HCT116 (cell line): ENCODE measurements at regions not wholly inside any gene's neighbourhood (a gene's known extent, or its start where the extent isn't known, plus 50 kb on each side); places are given as distances from the start of the nearest gene placed in this dataset.

Experiments
- ATAC-seq: fragments of 200-7000 bp; cut with Tn5 transposase; 2 replicates; pipeline ENCODE4 v1.9.1; 2020; ENCODE audit warnings: mild to moderate bottlenecking, moderate library complexity
- BruUV-seq: library from RNA; stranded (reverse); fragments of 400-500 nt; replicated peaks from 2 replicates; lab custom pipeline; 2021; lab: Mats Ljungman, UMichigan
- CTCF ChIA-PET: fragments of 300-600 bp; sonication (Branson Sonifier 250); formaldehyde crosslinking; loops from one replicate; lab custom pipeline; 2021; ENCODE audit warnings: antibody characterized with exemption; lab: Charles Lee
- POLR2A ChIA-PET: fragments of 300-600, 350-600 bp; sonication (Branson Sonifier 250); formaldehyde crosslinking; loops from one replicate; lab custom pipeline; 2021; ENCODE audit warnings: antibody characterized with exemption; lab: Charles Lee
- RAD21 ChIA-PET, 2 experiments: fragments of 300-600 bp; sonication (Branson Sonifier 250); formaldehyde crosslinking; loops; one replicate each; lab custom pipeline; 2023; ENCODE audit warnings: low total read pairs in 2 of 2; ENCODE audit not compliant: uncharacterized antibody in 2 of 2, unreplicated experiment in 2 of 2, low non-redundant PET in 1 of 2; lab: Charles Lee
- DNase-seq: peaks from one replicate; pipeline ENCODE4 v3.0.0-alpha.2; 2010; ENCODE audit warnings: low read depth, low spot score
- H2AFZ ChIP-seq: fragments of 200-600 bp; shearing (Covaris generic), sonication (generic); 2 replicates; pipeline ENCODE4 v1.6.1; 2017; ENCODE audit warnings: low read depth, mixed run types, mixed read lengths, antibody characterized with exemption, low read length; ENCODE audit not compliant: poor library complexity, severe bottlenecking
- H3K27ac ChIP-seq: 2 replicates; pipeline ENCODE4 v1.5.1; 2012; ENCODE audit warnings: low read depth, low read length
- H3K27me3 ChIP-seq: fragments of 200-600 bp; sonication (generic); 2 replicates; pipeline ENCODE4 v1.6.1; 2016; ENCODE audit warnings: mixed run types, low read length, mixed read lengths; ENCODE audit not compliant: insufficient read depth
- H3K36me3 ChIP-seq, 2 experiments: fragments of 200-500 bp in 1 of 2; fragments of 200-600 bp in 1 of 2; sonication (Bioruptor generic) in 1 of 2; sonication (generic) in 1 of 2; 2 replicates each; pipeline versions ENCODE4 v1.5.1 to v1.6.1; 2014 to 2016; ENCODE audit warnings: low read length in 2 of 2, inconsistent platforms in 1 of 2, mixed read lengths in 1 of 2, mixed run types in 1 of 2; ENCODE audit not compliant: insufficient read depth in 2 of 2, control insufficient read depth in 1 of 2
- H3K4me1 ChIP-seq, 2 experiments: fragments of 200-600 bp in 1 of 2; sonication (generic) in 1 of 2; 2 replicates each; pipeline versions ENCODE4 v1.5.1 to v1.6.1; 2012 to 2017; ENCODE audit warnings: low read length in 2 of 2, inconsistent platforms in 1 of 2, mild to moderate bottlenecking in 1 of 2, mixed read lengths in 1 of 2, mixed run types in 1 of 2, moderate library complexity in 1 of 2; ENCODE audit not compliant: insufficient read depth in 2 of 2, control insufficient read depth in 1 of 2
- H3K4me2 ChIP-seq: fragments of 200-600 bp; sonication (generic); 2 replicates; pipeline ENCODE4 v1.6.1; 2017; ENCODE audit warnings: mixed run types, low read length, mixed read lengths
- H3K4me3 ChIP-seq, 2 experiments: fragments of 200-600 bp in 1 of 2; sonication (generic) in 1 of 2; replicated peaks in 1 of 2; 2 replicates each; pipeline ENCODE4 v1.5.1; 2011 to 2016; ENCODE audit warnings: low read length in 2 of 2, control low read depth in 1 of 2, low read depth in 1 of 2, mild to moderate bottlenecking in 1 of 2, mixed read lengths in 1 of 2, mixed run types in 1 of 2
- H3K79me2 ChIP-seq: fragments of 200-600 bp; sonication (generic); 2 replicates; pipeline ENCODE4 v1.6.1; 2017; ENCODE audit warnings: mild to moderate bottlenecking, mixed run types, low read length, moderate library complexity, mixed read lengths; ENCODE audit not compliant: insufficient read depth
- H3K9ac ChIP-seq: fragments of 200-600 bp; sonication (generic); 2 replicates; pipeline ENCODE4 v1.6.1; 2016; ENCODE audit warnings: low read length, mixed read lengths
- H3K9me2 ChIP-seq: fragments of 200-600 bp; sonication (generic), shearing (Covaris generic); 2 replicates; pipeline ENCODE4 v1.6.1; 2017; ENCODE audit warnings: mixed run types, mild to moderate bottlenecking, moderate library complexity; ENCODE audit not compliant: insufficient read depth
- H3K9me3 ChIP-seq, 2 experiments: fragments of 200-500 bp in 1 of 2; fragments of 200-600 bp in 1 of 2; sonication (Bioruptor generic) in 1 of 2; sonication (generic) in 1 of 2; 2 replicates each; pipeline ENCODE4 v1.6.1; 2014 to 2017; ENCODE audit warnings: low read length in 2 of 2, mixed read lengths in 2 of 2, inconsistent platforms in 1 of 2, low read depth in 1 of 2, mild to moderate bottlenecking in 1 of 2, mixed run types in 1 of 2, moderate library complexity in 1 of 2; ENCODE audit not compliant: control insufficient read depth in 1 of 2, insufficient read depth in 1 of 2
- H4K20me1 ChIP-seq: fragments of 200-600 bp; sonication (generic), shearing (Covaris generic); 2 replicates; pipeline ENCODE4 v1.6.1; 2017; ENCODE audit warnings: mixed run types, mild to moderate bottlenecking, moderate library complexity; ENCODE audit not compliant: insufficient read depth
- ATF3 ChIP-seq: IDR thresholded peaks from 2 replicates; pipeline ENCODE4 v1.6.1; 2012
- CBX3 ChIP-seq: IDR thresholded peaks from 2 replicates; pipeline ENCODE4 v1.6.1; 2012; ENCODE audit warnings: low read depth
- CTCF ChIP-seq, 3 experiments: fragments of 200-600 bp in 1 of 3; sonication (generic) in 1 of 3; IDR thresholded peaks in 2 of 3; conservative IDR thresholded peaks in 1 of 3; 2 replicates each; pipeline ENCODE4 v1.5.1; 2012 to 2017; ENCODE audit warnings: low read depth in 2 of 3, low read length in 2 of 3, antibody characterized with exemption in 1 of 3, borderline replicate concordance in 1 of 3, control low read depth in 1 of 3, mild to moderate bottlenecking in 1 of 3, mixed read lengths in 1 of 3, mixed run types in 1 of 3, moderate library complexity in 1 of 3; ENCODE audit not compliant: insufficient read depth in 1 of 3
- ELF1 ChIP-seq: IDR thresholded peaks from 2 replicates; pipeline ENCODE4 v1.6.1; 2012; ENCODE audit warnings: low read depth, borderline replicate concordance
- MAX ChIP-seq: IDR thresholded peaks from 2 replicates; pipeline ENCODE4 v1.6.1; 2012
- POLR2A ChIP-seq: IDR thresholded peaks from 2 replicates; pipeline ENCODE4 v1.7.0; 2011; ENCODE audit warnings: borderline replicate concordance; ENCODE audit not compliant: insufficient read depth, insufficient read length; ENCODE audit errors: extremely low read depth
- POLR2AphosphoS5 ChIP-seq: IDR thresholded peaks from 2 replicates; pipeline ENCODE4 v1.6.1; 2011; ENCODE audit warnings: mild to moderate bottlenecking, low read depth, low read length, moderate library complexity
- RAD21 ChIP-seq: IDR thresholded peaks from 2 replicates; pipeline ENCODE4 v1.6.1; 2012; ENCODE audit warnings: low read depth, mild to moderate bottlenecking
- REST ChIP-seq: IDR thresholded peaks from 2 replicates; pipeline ENCODE4 v1.6.1; 2012; ENCODE audit warnings: low read depth
- SP1 ChIP-seq: IDR thresholded peaks from 2 replicates; pipeline ENCODE4 v1.6.1; 2012; ENCODE audit warnings: low read depth
- TCF7L2 ChIP-seq: IDR thresholded peaks from 2 replicates; pipeline ENCODE4 v1.7.0; 2011; ENCODE audit warnings: borderline replicate concordance, inconsistent platforms; ENCODE audit not compliant: insufficient read depth, insufficient read length; ENCODE audit errors: extremely low read depth
- YY1 ChIP-seq: IDR thresholded peaks from 2 replicates; pipeline ENCODE4 v1.6.1; 2011; ENCODE audit warnings: low read length, low read depth, moderate library complexity, mild to moderate bottlenecking; ENCODE audit not compliant: insufficient replicate concordance; ENCODE audit errors: extremely low read depth
- ZBTB33 ChIP-seq: IDR thresholded peaks from 2 replicates; pipeline ENCODE4 v1.6.1; 2011; ENCODE audit warnings: mild to moderate bottlenecking, low read length, moderate library complexity; ENCODE audit not compliant: insufficient replicate concordance; ENCODE audit errors: extremely low read depth
- ZNF274 ChIP-seq: fragments of 200-500 bp; sonication (Bioruptor generic); IDR thresholded peaks from 2 replicates; pipeline ENCODE4 v1.6.1; 2014; ENCODE audit warnings: mild to moderate bottlenecking, low read depth, low read length, inconsistent platforms
- intact Hi-C: fragments of 100-400 bp; cut with micrococcal nuclease; formaldehyde crosslinking; loops from 2 replicates; pipeline ENCODE4 v1.10.0; 2022

- no peak overlapping the region for H3K4me3 ChIP-seq
- H3K9ac ChIP-seq: no peak overlapping the region
- no peak for TF ChIP-seq SP1
- no peak for TF ChIP-seq ATF3
- TF ChIP-seq MAX: no peak
- no peak for TF ChIP-seq CTCF (IDR thresholded peaks at IDR 0.05 in 2 of 3, conservative IDR thresholded peaks at IDR 0.05 in 1 of 3; ENCODE audit: borderline replicate concordance in 1 of 3, insufficient read depth in 1 of 3, low read depth in 2 of 3, low read length in 2 of 3)
- TF ChIP-seq YY1: no peak
- TF ChIP-seq POLR2A: no peak
- no peak for TF ChIP-seq TCF7L2
- TF ChIP-seq ELF1: no peak
- TF ChIP-seq RAD21: no peak
- no peak for TF ChIP-seq POLR2AphosphoS5
- no peak for TF ChIP-seq ZNF274
- TF ChIP-seq ZBTB33: no peak
- TF ChIP-seq REST: no peak
- TF ChIP-seq CBX3: no peak
- TF ChIP-seq, all 23 proteins: peak for 0
- Histone ChIP-seq H4K20me1 (no peaks in the 10 kb centered on the region), H2AFZ (no peak overlapping the region), H3K4me2 (no peak overlapping the region), H3K9me3 (peaks cover 0 to 4% of the 10 kb centered on the region in 2 experiments; a peak in 1 of 4 replicates), H3K27ac (no peak overlapping the region), H3K4me1 (no peaks in the 10 kb centered on the region), H3K9me2 (no peaks in the 10 kb centered on the region), H3K27me3 (0 out of 2 replicates have a peak, but pooled peaks cover 4% of the 10 kb centered on the region), H3K36me3 (no peaks in the 10 kb centered on the region), H3K79me2 (no peaks in the 10 kb centered on the region)
- ATAC-seq: no peak
- intact Hi-C loops: no loop called here
- RAD21 ChIA-PET: no interaction called here
- POLR2A ChIA-PET: no interaction called here
- CTCF ChIA-PET: no interaction called here
- DNase-seq: no peak
- no TSS peak for BruUV-seq
Measured at GRCh38 chr11:119850822-119851409, 121.9 kb upstream of the NECTIN1 start.
